ENCODE measurements at regions not wholly inside any gene's neighbourhood (a gene's known extent, or its start where the extent isn't known, plus 50 kb on each side); places are given as distances from the start of the nearest gene placed in this dataset.
A peak's percentile ranks its signal among the peaks of the same experiment; 100 is the strongest.

DNA sequence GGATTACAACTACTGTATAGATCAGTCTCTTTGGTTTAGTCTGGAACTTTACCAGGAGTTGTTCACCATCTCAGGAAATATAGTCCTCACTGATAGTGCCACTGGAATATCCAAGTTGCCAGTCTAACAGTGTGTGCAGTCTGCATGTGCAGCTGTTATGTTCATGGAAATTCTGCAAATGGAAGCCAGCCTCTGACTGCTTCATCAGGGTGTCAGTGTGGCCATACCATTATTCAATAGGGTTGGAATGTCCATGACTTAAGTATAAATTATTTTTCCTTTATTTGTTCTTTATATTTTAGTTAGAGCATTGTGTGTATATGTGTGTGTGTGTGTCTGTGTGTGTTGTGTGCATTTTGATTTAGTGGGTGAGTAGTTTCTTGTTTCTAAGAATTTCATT, 51.8 kb downstream of the C11orf96 start:
- DNase-seq: peak; percentile 42

DNA sequence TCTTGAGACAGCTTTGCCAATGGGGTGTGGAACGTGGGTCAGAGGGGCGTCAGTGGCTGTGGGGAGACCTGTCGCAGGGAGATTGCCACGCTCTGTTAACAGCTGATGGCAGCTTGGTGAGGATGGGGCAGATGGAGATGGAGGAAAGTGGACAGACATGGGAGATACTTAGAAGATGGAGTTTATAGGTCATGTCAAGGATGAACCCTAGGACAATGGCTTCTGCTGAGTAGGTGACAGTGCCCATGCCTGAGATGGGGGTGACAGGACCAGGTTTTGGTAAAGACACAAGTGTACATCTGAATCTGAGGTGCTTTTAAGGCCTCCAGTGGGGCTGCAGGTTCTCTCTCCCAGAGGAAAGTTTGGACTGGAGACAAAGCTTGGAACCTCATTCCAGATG, 51.5 kb upstream of the ACCSL start:
- DNase-seq: no peak

DNA sequence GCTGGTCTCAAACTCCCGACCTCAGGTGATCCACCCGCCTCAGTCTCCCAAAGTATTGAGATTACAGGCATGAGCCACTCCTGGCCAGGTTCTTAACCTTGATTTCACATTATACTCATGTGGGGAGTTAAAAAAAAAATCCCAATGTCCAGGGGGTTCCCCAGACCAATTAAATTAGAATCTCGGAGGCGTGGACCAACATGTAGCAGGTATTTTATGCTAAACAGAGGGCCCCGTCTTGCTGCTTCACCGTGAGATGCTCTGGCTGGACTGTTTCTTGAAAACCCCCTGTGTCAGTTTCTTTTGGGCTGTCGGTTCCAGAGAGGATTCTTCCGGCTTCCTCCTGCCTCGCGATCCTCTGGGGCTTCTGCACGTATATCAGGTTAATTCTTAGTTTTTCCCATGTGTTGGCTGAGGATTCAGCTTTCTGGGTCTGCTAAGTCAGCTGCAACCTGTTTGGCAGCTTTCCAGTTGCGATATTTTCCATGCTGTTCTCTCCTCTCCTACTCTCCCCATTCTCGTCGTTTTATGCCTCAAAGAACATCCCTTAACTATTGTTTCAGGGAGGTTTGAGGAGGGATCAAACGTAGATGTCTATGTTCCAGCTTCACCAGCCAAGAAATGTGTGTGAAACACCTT, 50.6 kb upstream of the ACCSL start:
- no peak for DNase-seq
